Heart left ventricle (tissue), 16 donors: ENCODE measurements at regions not wholly inside any gene's neighbourhood (a gene's known extent, or its start where the extent isn't known, plus 50 kb on each side); places are given as distances from the start of the nearest gene placed in this dataset.

Experiments
- ATAC-seq, 4 donors: fragments of 200-7000 bp; cut with Tn5 transposase; one replicate each; pipeline ENCODE4 v1.9.1; 2020 to 2022; ENCODE audit warnings: moderate library complexity in 4 of 4, mild to moderate bottlenecking in 3 of 4, moderate number of reproducible peaks in 1 of 4
- DNase-seq, 5 donors: peaks; one replicate each; pipeline ENCODE4 v3.0.0-alpha.2; 2020
- H3K27ac ChIP-seq, 12 donors: fragments of 200-600 bp; sonication (generic) in 4 of 12; one replicate each; pipeline versions ENCODE4 v1.5.0 to v1.8.0; 2016 to 2022; ENCODE audit warnings: mild to moderate bottlenecking in 2 of 12
- H3K27me3 ChIP-seq, 9 donors: fragments of 200-600 bp; sonication (generic) in 2 of 9; one replicate each; pipeline versions ENCODE4 v1.5.1 to v1.8.0; 2016 to 2022; ENCODE audit warnings: mild to moderate bottlenecking in 3 of 9
- H3K36me3 ChIP-seq, 9 donors: fragments of 200-600 bp; sonication (generic) in 2 of 9; one replicate each; pipeline versions ENCODE4 v1.5.0 to v1.8.0; 2018 to 2022; ENCODE audit warnings: mild to moderate bottlenecking in 2 of 9
- H3K4me1 ChIP-seq, 12 donors: fragments of 200-600 bp; sonication (generic) in 4 of 12; one replicate each; pipeline versions ENCODE4 v1.5.0 to v1.8.0; 2016 to 2022; ENCODE audit warnings: mild to moderate bottlenecking in 3 of 12
- H3K4me3 ChIP-seq, 12 donors: fragments of 200-600 bp; sonication (generic) in 4 of 12; one replicate each; pipeline versions ENCODE4 v1.5.0 to v1.8.0; 2017 to 2022; ENCODE audit warnings: mild to moderate bottlenecking in 9 of 12, moderate library complexity in 4 of 12
- H3K9me3 ChIP-seq, 12 donors: fragments of 200-600 bp; sonication (generic) in 4 of 12; one replicate each; pipeline versions ENCODE4 v1.5.0 to v1.8.0; 2016 to 2022; ENCODE audit warnings: mild to moderate bottlenecking in 1 of 12
- POLR2A ChIP-seq, 2 donors: fragments of 450-650 bp; IDR thresholded peaks; one replicate each; pipeline ENCODE4 v1.6.1; 2017; ENCODE audit warnings: antibody characterized with exemption in 2 of 2, mild to moderate bottlenecking in 2 of 2, moderate library complexity in 2 of 2
- WGBS, 4 donors: extraction: QIAGEN DNeasy Blood & Tissue Kit in 2 of 4; methylation state at CpG; one replicate each; pipeline versions ENCODE4 v1.1.5 to v1.1.7; 2013 to 2018; 5-methylcytosine and 5-hydroxymethylcytosine counted together
- intact Hi-C, 10 donors: fragments of 100-400 bp; cut with DNase I; formaldehyde crosslinking; loops; one replicate each; pipeline versions ENCODE4 v1.11.1 to v1.14.2; 2022
- TF ChIP-seq, protein P1 (sequence below), 12 donors: fragments of 200-600 bp; sonication (generic) in 4 of 12; IDR thresholded peaks; one replicate each; pipeline versions ENCODE4 v1.5.0 to v1.8.0; 2018 to 2022; ENCODE audit warnings: antibody characterized with exemption in 12 of 12, mild to moderate bottlenecking in 5 of 12
- donor health status: ischemic (EF 13 %, LVEDD 7.1; RV severe dilation, severe dysfunction).
- donor health status: healthy with polysubstance abuse.
- donor health status: DM: no; HTN: yes; CAD: no.
- donor health status: DM: no; HTN: no; CAD: no.
- donor health status: ischemic (EF 25% LVEDD 6.9; RV normal size, moderate dysfunction).
- donor health status: ischemic (EF 25% LVEDD 5.7; RV mildly dilated, moderate dysfunction).
- donor health status: healthy.
- donor health status: DM: yes; HTN: yes; CAD: no.
- donor health status: ischemic (EF 35%, LVEDD 5.7; RV mildly dilated, moderate dysfunction).
- donor health status: nonischemic (EF 11% LVEDD 7.7; RV severe dilation, severe dysfunction).
- donor health status: DM: yes; HTN: yes; CAD: no.
- donor health status: PGD.
- donor health status: ischemic (EF 29% LVEDD 5.4; RV normal size, mild dysfunction).
- donor health status: nonischemic (EF 23%, LVEDD 6.1; RV moderate dilation, normal function).

DNA sequence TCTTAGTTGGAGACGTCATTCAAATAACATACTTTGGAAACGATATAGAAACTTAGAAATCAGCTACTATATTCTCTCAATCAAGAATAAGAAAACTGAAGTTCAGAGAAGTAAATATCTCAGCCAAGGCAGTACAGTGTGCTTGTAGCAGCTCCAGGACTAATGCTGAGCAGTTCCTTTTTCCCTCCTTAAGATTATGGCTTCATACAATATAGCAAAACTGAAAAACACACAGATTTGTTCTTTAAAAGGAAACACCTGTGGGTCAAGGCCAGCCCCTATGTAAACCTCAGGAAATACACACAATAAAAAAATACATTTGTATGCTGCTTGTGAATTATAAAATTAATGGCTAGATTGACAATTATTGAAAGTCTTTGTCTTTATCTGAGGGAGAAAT, 212.7 kb upstream of the EDNRB start:
- H3K4me3 ChIP-seq = no peak overlapping the region

DNA sequence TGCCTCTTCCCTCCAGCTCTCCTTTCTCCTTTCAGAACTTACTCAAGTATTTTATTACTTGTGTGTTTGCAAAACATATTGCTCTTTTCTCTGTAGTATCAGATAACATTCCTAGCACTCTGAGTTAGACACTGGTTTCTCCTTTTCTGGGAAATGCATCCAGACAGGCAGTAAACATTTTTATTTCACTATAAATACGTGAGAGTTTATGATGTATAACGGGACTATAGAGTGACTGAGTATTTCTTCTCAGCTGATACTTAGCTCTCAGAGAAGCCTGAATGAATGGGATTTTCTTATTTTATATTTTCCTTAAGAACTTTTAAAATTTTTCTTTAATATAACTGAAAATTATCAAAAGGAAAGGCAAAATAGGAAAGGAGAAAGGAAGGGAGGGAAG, 211.2 kb upstream of the EDNRB start:
- H3K27me3 ChIP-seq = peaks cover 0 to 7% (median 0%) of the 10 kb centered on the region in 9 donors

More for the DNA sequence above, 212.7 kb upstream of the EDNRB start:
- DNase-seq (no peak), ATAC-seq (no peak)
- Histone ChIP-seq H3K9me3 (no peaks in the 10 kb centered on the region), H3K27me3 (peaks cover 0 to 7% (median 0%) of the 10 kb centered on the region in 9 donors), H3K4me1 (no peaks in the 10 kb centered on the region), H3K27ac (no peak overlapping the region), H3K36me3 (no peaks in the 10 kb centered on the region)
- WGBS, 4 donors = 85 to 89% (median 88%) methylated on average over 2 of the region's 2 CpGs
- TF ChIP-seq POLR2A (IDR thresholded peaks at IDR 0.05) = no peak
- TF ChIP-seq, protein P1, sequence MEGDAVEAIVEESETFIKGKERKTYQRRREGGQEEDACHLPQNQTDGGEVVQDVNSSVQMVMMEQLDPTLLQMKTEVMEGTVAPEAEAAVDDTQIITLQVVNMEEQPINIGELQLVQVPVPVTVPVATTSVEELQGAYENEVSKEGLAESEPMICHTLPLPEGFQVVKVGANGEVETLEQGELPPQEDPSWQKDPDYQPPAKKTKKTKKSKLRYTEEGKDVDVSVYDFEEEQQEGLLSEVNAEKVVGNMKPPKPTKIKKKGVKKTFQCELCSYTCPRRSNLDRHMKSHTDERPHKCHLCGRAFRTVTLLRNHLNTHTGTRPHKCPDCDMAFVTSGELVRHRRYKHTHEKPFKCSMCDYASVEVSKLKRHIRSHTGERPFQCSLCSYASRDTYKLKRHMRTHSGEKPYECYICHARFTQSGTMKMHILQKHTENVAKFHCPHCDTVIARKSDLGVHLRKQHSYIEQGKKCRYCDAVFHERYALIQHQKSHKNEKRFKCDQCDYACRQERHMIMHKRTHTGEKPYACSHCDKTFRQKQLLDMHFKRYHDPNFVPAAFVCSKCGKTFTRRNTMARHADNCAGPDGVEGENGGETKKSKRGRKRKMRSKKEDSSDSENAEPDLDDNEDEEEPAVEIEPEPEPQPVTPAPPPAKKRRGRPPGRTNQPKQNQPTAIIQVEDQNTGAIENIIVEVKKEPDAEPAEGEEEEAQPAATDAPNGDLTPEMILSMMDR (IDR thresholded peaks at IDR 0.05) = no peak
- intact Hi-C loops = no loop called here

DNA sequence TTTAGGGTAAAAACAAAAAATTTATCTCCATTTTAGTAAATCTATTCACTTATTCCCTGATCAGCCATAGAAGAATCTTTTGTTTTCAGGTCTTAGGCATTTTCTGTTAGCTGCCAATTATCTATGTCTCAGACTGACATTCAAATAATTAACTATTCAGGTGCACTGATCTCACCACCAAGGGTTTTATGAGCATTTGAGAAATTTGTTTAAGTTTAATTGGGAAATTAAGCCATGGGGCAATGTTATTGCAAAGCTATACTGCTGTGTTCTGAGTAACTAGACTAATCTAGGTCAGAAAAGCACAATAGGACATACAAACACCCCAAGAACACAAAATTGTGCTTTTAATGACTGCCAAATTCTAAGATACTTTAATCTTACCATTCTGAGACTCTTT, 210.7 kb upstream of the EDNRB start:
- no peak for ATAC-seq
- intact Hi-C loops = loop anchor here in 1 of 10 donors (10.0 kb wide), 1 partner anchor 235 kb away; no protein-coding TSS in a partner anchor

More for the DNA sequence above, 211.2 kb upstream of the EDNRB start:
- intact Hi-C loops = loop anchor here in 1 of 10 donors (10.0 kb wide), 1 partner anchor 235 kb away; no protein-coding TSS in a partner anchor
- ATAC-seq = no peak
- DNase-seq = no peak
- Histone ChIP-seq H3K4me1 (no peaks in the 10 kb centered on the region), H3K9me3 (no peaks in the 10 kb centered on the region), H3K36me3 (no peaks in the 10 kb centered on the region), H3K4me3 (no peak overlapping the region), H3K27ac (no peak overlapping the region)
- 61 to 74% (median 67%) methylated on average over 2 of the region's 2 CpGs for WGBS, 4 donors
- TF ChIP-seq, protein P1 (IDR thresholded peaks at IDR 0.05) = no peak
- TF ChIP-seq POLR2A (IDR thresholded peaks at IDR 0.05) = no peak

DNA sequence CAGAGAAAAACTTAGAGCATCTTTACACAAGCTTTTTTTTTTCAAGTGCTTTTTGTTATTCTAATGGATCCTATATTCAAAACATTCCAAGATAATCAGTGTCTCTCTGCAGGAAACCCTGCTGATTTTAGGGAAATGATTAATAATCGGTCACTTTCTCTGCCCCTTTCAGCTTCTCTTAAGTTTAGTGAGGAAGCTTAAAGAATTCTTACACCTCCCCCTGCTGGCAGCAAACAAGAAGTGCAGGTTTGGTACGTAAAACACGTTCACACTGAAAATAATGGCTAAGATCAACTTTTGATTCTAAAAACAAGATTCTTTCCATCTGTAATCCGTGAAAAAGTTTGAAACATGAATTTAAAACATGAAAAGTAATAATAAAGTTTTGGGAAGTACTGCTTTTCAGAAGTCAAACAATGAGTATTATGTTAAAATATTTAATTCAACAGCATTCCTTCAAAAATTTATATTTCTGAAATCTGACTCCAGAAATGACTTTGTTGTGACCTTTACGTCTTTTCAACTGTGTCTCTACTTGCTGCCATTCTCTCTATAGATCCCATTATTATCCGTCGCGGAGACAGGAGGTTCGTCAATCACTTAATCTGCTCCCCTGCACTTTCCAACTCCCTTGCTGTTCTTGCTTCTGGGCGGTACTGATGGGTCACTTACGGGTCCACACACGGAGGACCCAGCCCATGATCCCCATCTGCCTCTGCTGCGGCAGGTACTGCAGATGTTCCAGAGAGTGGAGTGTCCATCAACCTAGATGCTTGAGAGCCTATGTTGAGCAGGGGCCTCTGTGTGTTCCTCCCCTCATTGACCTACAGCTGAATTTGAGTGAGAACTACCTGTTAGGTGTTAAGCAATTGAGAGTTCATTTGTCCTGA, 203.1 kb upstream of the EDNRB start:
- H3K4me1 ChIP-seq = peaks cover 0 to 8% (median 0%) of the 10 kb centered on the region in 12 donors
- TF ChIP-seq POLR2A (IDR thresholded peaks at IDR 0.05) = no peak
- TF ChIP-seq, protein P1 (IDR thresholded peaks at IDR 0.05) = peak; percentile 82 to 96 (median 90)
- H3K27ac ChIP-seq = no peak overlapping the region
- peaks cover 0 to 3% (median 0%) of the 10 kb centered on the region in 9 donors for H3K27me3 ChIP-seq
- intact Hi-C loops = loop anchor here in 9 of 10 donors (1.0 to 10.0 kb wide), 6 partner anchors 204 to 343 kb away; partner anchors contain the start of gene EDNRB (in 1 of the 9)
- WGBS, 4 donors = 34 to 42% (median 40%) methylated on average over 13 of the region's 13 CpGs
- peak overlapping the region in 2 of 12 donors; percentile 19 to 21 for H3K4me3 ChIP-seq
- no peaks in the 10 kb centered on the region for H3K36me3 ChIP-seq
- H3K9me3 ChIP-seq = no peaks in the 10 kb centered on the region
- DNase-seq (peak in 3 of 5 donors; percentile 30 to 43 (median 42)), ATAC-seq (peak in 2 of 4 donors; percentile 47 to 65)

More for the DNA sequence above, 210.7 kb upstream of the EDNRB start:
- H3K27me3 ChIP-seq = peaks cover 0 to 7% (median 0%) of the 10 kb centered on the region in 9 donors
- H3K9me3 ChIP-seq = no peaks in the 10 kb centered on the region
- H3K27ac ChIP-seq = no peak overlapping the region
- DNase-seq = no peak
- no peaks in the 10 kb centered on the region for H3K36me3 ChIP-seq
- H3K4me3 ChIP-seq = no peak overlapping the region
- TF ChIP-seq, protein P1 (IDR thresholded peaks at IDR 0.05) = no peak
- no peak for TF ChIP-seq POLR2A (IDR thresholded peaks at IDR 0.05)
- H3K4me1 ChIP-seq = no peaks in the 10 kb centered on the region
